Kidney (tissue), 13 donors: ENCODE measurements at regions not wholly inside any gene's neighbourhood (a gene's known extent, or its start where the extent isn't known, plus 50 kb on each side); places are given as distances from the start of the nearest gene placed in this dataset.

Source experiments
- DNase-seq, 5 donors: peaks; one replicate each; pipeline ENCODE4 v3.0.0-alpha.2; 2013 to 2020
- FAIRE-seq: peaks from 2 replicates; lab custom pipeline; 2012; peaks lifted over from hg19 to GRCh38; lab: Jason Lieb, UNC
- H3K27ac ChIP-seq, 2 donors: one replicate each; pipeline ENCODE4 v1.7.0; 2013; ENCODE audit warnings: low read depth in 2 of 2, low read length in 2 of 2, inconsistent platforms in 1 of 2
- H3K27me3 ChIP-seq: one replicate; pipeline ENCODE4 v1.7.1; 2013; ENCODE audit warnings: low read length, inconsistent platforms; ENCODE audit not compliant: control insufficient read depth, insufficient read depth
- H3K36me3 ChIP-seq, 3 donors: one replicate each; pipeline versions ENCODE4 v1.7.0 to v1.7.1; 2013; ENCODE audit warnings: low read length in 3 of 3, control low read depth in 1 of 3, inconsistent platforms in 1 of 3; ENCODE audit not compliant: insufficient read depth in 3 of 3, control insufficient read depth in 2 of 3
- H3K4me1 ChIP-seq, 3 donors: one replicate each; pipeline versions ENCODE4 v1.7.0 to v1.7.1; 2013; ENCODE audit warnings: low read length in 3 of 3, inconsistent platforms in 1 of 3, low read depth in 1 of 3; ENCODE audit not compliant: control insufficient read depth in 2 of 3, insufficient read depth in 2 of 3
- H3K4me3 ChIP-seq, 3 donors: one replicate each; pipeline versions ENCODE4 v1.7.0 to v1.8.1; 2013; ENCODE audit warnings: low read length in 3 of 3, control low read depth in 1 of 3, inconsistent platforms in 1 of 3
- H3K9ac ChIP-seq, 3 donors: one replicate each; pipeline versions ENCODE4 v1.7.0 to v1.7.1; 2013; ENCODE audit warnings: low read length in 3 of 3, control low read depth in 1 of 3, inconsistent platforms in 1 of 3
- H3K9me3 ChIP-seq, 3 donors: one replicate each; pipeline versions ENCODE4 v1.7.0 to v1.7.1; 2013; ENCODE audit warnings: low read length in 3 of 3, control low read depth in 1 of 3, inconsistent platforms in 1 of 3; ENCODE audit not compliant: control insufficient read depth in 2 of 3, insufficient read depth in 1 of 3
- CTCF ChIP-seq: IDR thresholded peaks from 3 replicates; pipeline ENCODE4 v1.5.1; 2012; ENCODE audit warnings: mild to moderate bottlenecking, moderate library complexity, borderline replicate concordance; ENCODE audit not compliant: insufficient read depth; ENCODE audit errors: extremely low read depth
- intact Hi-C: fragments of 100-400 bp; cut with DNase I; formaldehyde crosslinking; loops from one replicate; pipeline ENCODE4 v1.11.1; 2022
- donor health status: control.
- donor health status: control.
- donor health status: control.
- donor health status: control.
- donor health status: control.
- donor health status: DM: yes; HTN: yes; CAD: no.
- donor health status: Normal renal cell carcinoma (clear cell type).

- H3K4me3 ChIP-seq: no peak overlapping the region
- no peaks in the 10 kb centered on the region for H3K36me3 ChIP-seq
- no peaks in the 10 kb centered on the region for H3K4me1 ChIP-seq
- DNase-seq (peak in 1 of 5 donors; percentile 45), FAIRE-seq (no peak)
- intact Hi-C loops: no loop called here
- H3K9ac ChIP-seq: no peak overlapping the region
- no peaks in the 10 kb centered on the region for H3K27me3 ChIP-seq
- no peaks in the 10 kb centered on the region for H3K9me3 ChIP-seq
- TF ChIP-seq CTCF: no peak
- H3K27ac ChIP-seq: no peak overlapping the region
Observed at GRCh38 chr15:87722941-87723691, 533.4 kb downstream of the NTRK3 start.

DNA sequence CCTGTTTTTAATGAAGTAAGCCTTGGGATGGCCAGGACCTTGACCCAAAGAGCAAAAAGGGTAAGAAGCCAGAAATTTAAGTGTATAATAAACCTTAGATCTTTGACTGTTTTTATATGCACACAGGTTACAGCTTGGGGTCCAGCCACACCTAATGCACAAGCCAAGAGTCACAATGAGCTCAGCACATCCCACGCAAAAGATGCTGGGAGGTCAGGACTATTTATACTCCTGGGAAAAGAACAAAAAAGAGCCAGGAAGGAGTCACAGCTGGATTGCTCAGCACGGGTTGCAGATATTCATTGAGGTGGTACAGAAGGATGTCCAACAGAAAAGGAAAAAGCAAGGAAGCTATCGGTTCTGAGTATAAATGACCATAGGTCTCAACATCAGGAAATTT lies 536.3 kb downstream of the NTRK3 start:
- no peak overlapping the region for H3K4me3 ChIP-seq
- H3K27ac ChIP-seq: no peak overlapping the region
- TF ChIP-seq CTCF: no peak
- FAIRE-seq: no peak
- no peaks in the 10 kb centered on the region for H3K27me3 ChIP-seq
- intact Hi-C loops: no loop called here
- no peak for DNase-seq
- no peaks in the 10 kb centered on the region for H3K4me1 ChIP-seq
- H3K9ac ChIP-seq: no peak overlapping the region
- H3K9me3 ChIP-seq: no peaks in the 10 kb centered on the region
- H3K36me3 ChIP-seq: no peaks in the 10 kb centered on the region

DNA sequence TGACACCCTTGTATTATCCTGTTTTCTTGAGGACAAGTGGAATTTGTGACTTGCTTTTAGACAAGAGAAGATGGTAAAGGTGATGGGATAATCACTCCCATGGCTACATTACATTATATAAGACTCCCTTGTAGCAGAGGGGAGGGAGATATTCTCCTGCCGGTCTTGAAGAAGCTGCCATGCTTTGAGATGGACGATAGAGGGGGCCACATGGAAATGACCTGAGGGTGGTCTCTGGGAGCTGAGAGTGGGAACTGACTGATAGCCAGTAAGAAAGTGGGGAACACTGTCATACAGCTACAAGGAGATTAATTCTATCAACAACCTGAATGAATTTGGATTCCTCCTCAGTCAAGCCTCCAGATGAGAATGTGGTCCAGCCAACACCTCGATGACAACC lies 540.1 kb downstream of the NTRK3 start:
- no peak for TF ChIP-seq CTCF

More for the DNA sequence above, 540.1 kb downstream of the NTRK3 start:
- H3K27me3 ChIP-seq: no peaks in the 10 kb centered on the region
- no peaks in the 10 kb centered on the region for H3K36me3 ChIP-seq
- intact Hi-C loops: no loop called here
- no peak for FAIRE-seq
- no peaks in the 10 kb centered on the region for H3K9me3 ChIP-seq
- no peak overlapping the region for H3K9ac ChIP-seq
- H3K4me3 ChIP-seq: no peak overlapping the region
- H3K27ac ChIP-seq: no peak overlapping the region
- no peaks in the 10 kb centered on the region for H3K4me1 ChIP-seq
- no peak for DNase-seq
